Right atrium auricular region (tissue), 2 donors: ENCODE measurements at regions not wholly inside any gene's neighbourhood (a gene's known extent, or its start where the extent isn't known, plus 50 kb on each side); places are given as distances from the start of the nearest gene placed in this dataset.

Experiments used
- DNase-seq: peaks from one replicate; pipeline ENCODE4 v3.0.0-alpha.2; 2019; ENCODE audit warnings: low spot score
- H3K27ac ChIP-seq, 2 donors: fragments of 200-600 bp; sonication (generic); 1 replicate in 1 of 2; 2 replicates in 1 of 2; pipeline ENCODE4 v1.5.1; 2016 to 2019
- H3K27me3 ChIP-seq, 2 donors: fragments of 200-600 bp; sonication (generic); one replicate each; pipeline versions ENCODE4 v1.5.1 to v1.6.0; 2017 to 2019
- H3K36me3 ChIP-seq: fragments of 200-600 bp; sonication (generic); one replicate; pipeline ENCODE4 v1.5.1; 2016
- H3K4me1 ChIP-seq, 2 donors: fragments of 200-600 bp; sonication (generic); one replicate each; pipeline versions ENCODE4 v1.5.1 to v1.6.0; 2017 to 2019
- H3K4me3 ChIP-seq, 2 donors: fragments of 200-600 bp; sonication (generic); 1 replicate in 1 of 2; 2 replicates in 1 of 2; pipeline ENCODE4 v1.5.1; 2017 to 2019; ENCODE audit warnings: mild to moderate bottlenecking in 1 of 2, moderate library complexity in 1 of 2
- H3K9me3 ChIP-seq, 2 donors: fragments of 200-600 bp; sonication (generic); one replicate each; pipeline ENCODE4 v1.5.1; 2019
- TF ChIP-seq, protein P1 (sequence below), 2 donors: fragments of 200-600 bp; sonication (generic); IDR thresholded peaks; one replicate each; pipeline ENCODE4 v1.5.1; 2019; ENCODE audit warnings: antibody characterized with exemption in 2 of 2

DNA sequence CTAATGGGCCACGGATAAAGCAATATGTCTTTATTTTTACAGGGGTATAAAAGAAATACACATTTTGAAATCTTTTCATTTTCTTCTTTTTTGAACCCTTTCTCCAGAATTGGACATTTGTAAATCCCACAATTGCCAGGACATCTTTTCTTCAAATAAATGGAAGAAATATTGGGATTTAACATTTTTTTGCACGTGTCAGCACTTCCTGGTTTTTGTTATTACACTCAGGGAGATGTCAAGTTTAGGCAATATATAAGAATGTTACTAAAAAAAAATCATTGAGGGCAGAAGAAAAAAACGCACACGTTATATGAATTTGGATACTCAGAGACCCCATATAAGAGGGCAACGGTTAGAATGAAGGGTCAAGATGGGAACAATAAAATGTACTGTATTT is 78.3 kb upstream of the TMCO5A start:
- Histone ChIP-seq H3K9me3 (no peaks in the 10 kb centered on the region), H3K4me3 (no peak overlapping the region), H3K27ac (no peak overlapping the region), H3K36me3 (no peaks in the 10 kb centered on the region), H3K4me1 (no peaks in the 10 kb centered on the region), H3K27me3 (no peaks in the 10 kb centered on the region)
- TF ChIP-seq, protein P1, sequence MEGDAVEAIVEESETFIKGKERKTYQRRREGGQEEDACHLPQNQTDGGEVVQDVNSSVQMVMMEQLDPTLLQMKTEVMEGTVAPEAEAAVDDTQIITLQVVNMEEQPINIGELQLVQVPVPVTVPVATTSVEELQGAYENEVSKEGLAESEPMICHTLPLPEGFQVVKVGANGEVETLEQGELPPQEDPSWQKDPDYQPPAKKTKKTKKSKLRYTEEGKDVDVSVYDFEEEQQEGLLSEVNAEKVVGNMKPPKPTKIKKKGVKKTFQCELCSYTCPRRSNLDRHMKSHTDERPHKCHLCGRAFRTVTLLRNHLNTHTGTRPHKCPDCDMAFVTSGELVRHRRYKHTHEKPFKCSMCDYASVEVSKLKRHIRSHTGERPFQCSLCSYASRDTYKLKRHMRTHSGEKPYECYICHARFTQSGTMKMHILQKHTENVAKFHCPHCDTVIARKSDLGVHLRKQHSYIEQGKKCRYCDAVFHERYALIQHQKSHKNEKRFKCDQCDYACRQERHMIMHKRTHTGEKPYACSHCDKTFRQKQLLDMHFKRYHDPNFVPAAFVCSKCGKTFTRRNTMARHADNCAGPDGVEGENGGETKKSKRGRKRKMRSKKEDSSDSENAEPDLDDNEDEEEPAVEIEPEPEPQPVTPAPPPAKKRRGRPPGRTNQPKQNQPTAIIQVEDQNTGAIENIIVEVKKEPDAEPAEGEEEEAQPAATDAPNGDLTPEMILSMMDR (IDR thresholded peaks at IDR 0.05): no peak
- DNase-seq: no peak

GRCh38 chr15:37860896-37861295 is 73.5 kb upstream of the TMCO5A start:
- Histone ChIP-seq H3K4me1 (no peaks in the 10 kb centered on the region), H3K27me3 (no peaks in the 10 kb centered on the region), H3K36me3 (no peaks in the 10 kb centered on the region), H3K9me3 (peaks cover 0 to 4% of the 10 kb centered on the region in 2 donors), H3K4me3 (no peak overlapping the region), H3K27ac (no peak overlapping the region)
- TF ChIP-seq, protein P1 (IDR thresholded peaks at IDR 0.05): no peak
- DNase-seq: no peak

DNA sequence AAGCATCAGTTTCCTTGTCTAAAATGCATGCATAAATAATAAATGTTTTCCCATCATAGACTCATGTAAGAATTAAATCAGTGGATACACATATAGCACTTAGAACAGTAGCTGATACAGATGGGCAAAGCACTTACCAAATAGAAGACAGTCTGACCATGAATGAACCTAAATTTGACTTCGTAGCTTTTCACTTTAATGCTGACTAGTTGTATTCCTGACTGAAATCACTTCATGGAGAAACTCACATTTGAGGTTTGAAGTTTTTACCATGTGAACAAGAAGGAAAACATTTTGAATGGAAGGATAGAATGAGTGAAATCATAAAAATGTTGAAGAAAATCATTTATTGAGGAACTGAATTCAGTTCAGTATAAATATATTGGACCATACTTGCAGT is 68.8 kb upstream of the TMCO5A start:
- H3K36me3 ChIP-seq: no peaks in the 10 kb centered on the region
- no peaks in the 10 kb centered on the region for H3K27me3 ChIP-seq
- H3K4me3 ChIP-seq: no peak overlapping the region
- H3K4me1 ChIP-seq: no peaks in the 10 kb centered on the region
- H3K27ac ChIP-seq: no peak overlapping the region
- TF ChIP-seq, protein P1 (IDR thresholded peaks at IDR 0.05): no peak
- no peak for DNase-seq
- H3K9me3 ChIP-seq: peaks cover 0 to 4% of the 10 kb centered on the region in 2 donors

DNA sequence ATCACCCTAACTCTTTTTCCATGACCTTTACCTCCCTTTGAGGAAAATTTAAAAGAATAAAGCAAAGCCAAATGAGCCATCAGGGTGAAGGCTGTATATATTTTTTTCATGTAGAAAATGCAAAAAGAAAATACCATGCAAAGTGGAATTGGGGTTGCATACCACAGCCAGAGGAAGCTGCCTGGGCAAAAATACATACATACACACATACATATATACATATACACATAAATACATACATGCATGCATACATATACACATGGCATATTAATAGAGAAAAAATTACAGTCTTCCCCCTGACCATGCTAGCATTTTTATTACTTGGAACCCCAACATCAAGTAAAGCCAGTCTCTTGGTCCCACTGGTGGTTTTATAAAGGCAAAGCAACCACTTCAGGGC is 63.7 kb upstream of the TMCO5A start:
- Histone ChIP-seq H3K27ac (no peak overlapping the region), H3K27me3 (no peaks in the 10 kb centered on the region), H3K9me3 (no peaks in the 10 kb centered on the region), H3K4me3 (no peak overlapping the region), H3K4me1 (no peaks in the 10 kb centered on the region), H3K36me3 (no peaks in the 10 kb centered on the region)
- TF ChIP-seq, protein P1 (IDR thresholded peaks at IDR 0.05): no peak
- DNase-seq: no peak

- no peaks in the 10 kb centered on the region for H3K9me3 ChIP-seq
- TF ChIP-seq, protein P1 (IDR thresholded peaks at IDR 0.05): no peak
- H3K27me3 ChIP-seq: no peaks in the 10 kb centered on the region
- DNase-seq: no peak
- no peak overlapping the region for H3K27ac ChIP-seq
- no peak overlapping the region for H3K4me3 ChIP-seq
- no peaks in the 10 kb centered on the region for H3K36me3 ChIP-seq
- H3K4me1 ChIP-seq: no peaks in the 10 kb centered on the region
Measured at GRCh38 chr15:37872661-37873060, 61.8 kb upstream of the TMCO5A start.

DNA sequence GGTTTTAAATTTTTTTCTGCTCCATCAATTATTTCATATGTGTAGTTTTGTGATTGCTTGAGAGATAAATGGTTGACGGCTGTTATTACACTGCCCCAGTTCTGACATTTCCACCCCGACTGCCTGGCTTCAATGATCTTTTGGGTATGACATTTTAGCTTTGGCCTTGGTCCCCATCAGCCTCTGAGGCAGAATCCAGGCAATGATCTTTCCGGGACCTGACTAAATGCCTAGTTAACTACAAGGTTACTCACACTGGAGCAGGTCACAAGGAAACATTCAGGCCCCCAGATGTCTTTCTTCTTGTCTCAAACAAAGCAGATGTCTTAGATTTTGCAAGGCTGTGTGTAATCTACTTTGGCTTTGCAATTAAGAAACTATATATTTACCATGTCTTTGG is 61.1 kb upstream of the TMCO5A start:
- H3K4me1 ChIP-seq: no peaks in the 10 kb centered on the region
- TF ChIP-seq, protein P1 (IDR thresholded peaks at IDR 0.05): no peak
- no peak overlapping the region for H3K4me3 ChIP-seq
- no peaks in the 10 kb centered on the region for H3K36me3 ChIP-seq
- DNase-seq: no peak
- H3K27ac ChIP-seq: no peak overlapping the region
- H3K27me3 ChIP-seq: no peaks in the 10 kb centered on the region
- no peaks in the 10 kb centered on the region for H3K9me3 ChIP-seq
